ENCODE measurements at regions not wholly inside any gene's neighbourhood (a gene's known extent, or its start where the extent isn't known, plus 50 kb on each side); places are given as distances from the start of the nearest gene placed in this dataset.

DNA sequence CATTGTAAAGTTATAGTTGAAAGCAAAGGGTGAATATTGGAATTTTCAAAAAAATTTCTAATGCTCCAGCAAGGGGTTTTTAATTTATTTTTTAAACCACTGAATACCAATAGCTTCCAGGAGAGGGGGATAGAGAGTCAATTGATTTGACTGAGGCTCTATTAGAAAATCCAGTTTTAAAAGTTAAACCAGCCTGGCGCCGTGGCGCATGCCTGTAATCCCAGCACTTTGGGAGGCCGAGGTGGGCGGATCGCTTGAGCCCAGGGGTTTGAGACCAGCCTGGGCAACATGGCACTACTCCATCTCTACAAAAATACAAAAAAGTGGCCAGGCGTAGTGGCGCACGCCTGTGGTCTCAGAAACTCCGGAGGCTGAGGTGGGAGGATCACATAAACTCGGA lies 150.1 kb downstream of the SLC38A4 start:
- no peak for TF ChIP-seq EZH2 (IDR thresholded peaks at IDR 0.05; ENCODE audit: borderline replicate concordance, low read depth, low read length, severe bottlenecking)
- TF ChIP-seq, protein P1, sequence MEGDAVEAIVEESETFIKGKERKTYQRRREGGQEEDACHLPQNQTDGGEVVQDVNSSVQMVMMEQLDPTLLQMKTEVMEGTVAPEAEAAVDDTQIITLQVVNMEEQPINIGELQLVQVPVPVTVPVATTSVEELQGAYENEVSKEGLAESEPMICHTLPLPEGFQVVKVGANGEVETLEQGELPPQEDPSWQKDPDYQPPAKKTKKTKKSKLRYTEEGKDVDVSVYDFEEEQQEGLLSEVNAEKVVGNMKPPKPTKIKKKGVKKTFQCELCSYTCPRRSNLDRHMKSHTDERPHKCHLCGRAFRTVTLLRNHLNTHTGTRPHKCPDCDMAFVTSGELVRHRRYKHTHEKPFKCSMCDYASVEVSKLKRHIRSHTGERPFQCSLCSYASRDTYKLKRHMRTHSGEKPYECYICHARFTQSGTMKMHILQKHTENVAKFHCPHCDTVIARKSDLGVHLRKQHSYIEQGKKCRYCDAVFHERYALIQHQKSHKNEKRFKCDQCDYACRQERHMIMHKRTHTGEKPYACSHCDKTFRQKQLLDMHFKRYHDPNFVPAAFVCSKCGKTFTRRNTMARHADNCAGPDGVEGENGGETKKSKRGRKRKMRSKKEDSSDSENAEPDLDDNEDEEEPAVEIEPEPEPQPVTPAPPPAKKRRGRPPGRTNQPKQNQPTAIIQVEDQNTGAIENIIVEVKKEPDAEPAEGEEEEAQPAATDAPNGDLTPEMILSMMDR (IDR thresholded peaks at IDR 0.05; ENCODE audit: extremely low read depth in 1 of 2, insufficient read depth in 1 of 2, low read depth in 1 of 2, low read length in 2 of 2), result peak; percentile 36 to 44
- TF ChIP-seq POLR2AphosphoS5 (IDR thresholded peaks at IDR 0.05; ENCODE audit: insufficient read depth, low read depth, low read length), result no peak
- no peak for TF ChIP-seq POLR2A (IDR thresholded peaks at IDR 0.05; ENCODE audit: low read depth, low read length)
- TF ChIP-seq, protein P2, sequence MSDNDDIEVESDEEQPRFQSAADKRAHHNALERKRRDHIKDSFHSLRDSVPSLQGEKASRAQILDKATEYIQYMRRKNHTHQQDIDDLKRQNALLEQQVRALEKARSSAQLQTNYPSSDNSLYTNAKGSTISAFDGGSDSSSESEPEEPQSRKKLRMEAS (IDR thresholded peaks at IDR 0.05; ENCODE audit: insufficient read depth, insufficient read length), result no peak
- TF ChIP-seq JUN (IDR thresholded peaks at IDR 0.05; ENCODE audit: borderline replicate concordance, insufficient read depth, insufficient read length, low read depth), result no peak

All from endothelial cell of umbilical vein (primary cell).